ENCODE measurements at regions not wholly inside any gene's neighbourhood (a gene's known extent, or its start where the extent isn't known, plus 50 kb on each side); places are given as distances from the start of the nearest gene placed in this dataset.

GRCh38 chr10:89829262-89829886 lies 128.0 kb downstream of the KIF20B start:
- DNase-seq (ENCODE audit: low spot score), result no peak

- DNase-seq (ENCODE audit: low spot score), result peak; percentile 52
Observed at GRCh38 chr10:89829887-89830269, 128.5 kb downstream of the KIF20B start.

GRCh38 chr10:89830624-89831023 lies 129.2 kb downstream of the KIF20B start:
- DNase-seq (ENCODE audit: low spot score), result no peak

DNA sequence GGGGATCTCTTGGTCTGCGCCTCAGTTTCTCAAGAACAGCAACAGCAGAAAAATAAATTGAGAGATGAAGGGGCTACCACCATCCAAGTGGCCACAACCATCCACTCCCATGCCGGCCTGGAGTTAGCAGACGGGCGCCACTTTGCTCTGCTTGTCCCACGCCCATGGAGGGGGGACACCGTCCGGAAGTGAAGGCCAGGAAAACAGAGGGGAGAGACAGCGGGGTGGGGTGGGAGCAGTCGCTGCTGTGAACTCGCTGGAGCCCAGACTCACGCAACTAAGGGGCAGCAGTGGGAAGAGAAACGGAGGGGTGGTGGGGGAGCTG lies 135.4 kb downstream of the KIF20B start:
- DNase-seq (ENCODE audit: low spot score), result no peak

DNA sequence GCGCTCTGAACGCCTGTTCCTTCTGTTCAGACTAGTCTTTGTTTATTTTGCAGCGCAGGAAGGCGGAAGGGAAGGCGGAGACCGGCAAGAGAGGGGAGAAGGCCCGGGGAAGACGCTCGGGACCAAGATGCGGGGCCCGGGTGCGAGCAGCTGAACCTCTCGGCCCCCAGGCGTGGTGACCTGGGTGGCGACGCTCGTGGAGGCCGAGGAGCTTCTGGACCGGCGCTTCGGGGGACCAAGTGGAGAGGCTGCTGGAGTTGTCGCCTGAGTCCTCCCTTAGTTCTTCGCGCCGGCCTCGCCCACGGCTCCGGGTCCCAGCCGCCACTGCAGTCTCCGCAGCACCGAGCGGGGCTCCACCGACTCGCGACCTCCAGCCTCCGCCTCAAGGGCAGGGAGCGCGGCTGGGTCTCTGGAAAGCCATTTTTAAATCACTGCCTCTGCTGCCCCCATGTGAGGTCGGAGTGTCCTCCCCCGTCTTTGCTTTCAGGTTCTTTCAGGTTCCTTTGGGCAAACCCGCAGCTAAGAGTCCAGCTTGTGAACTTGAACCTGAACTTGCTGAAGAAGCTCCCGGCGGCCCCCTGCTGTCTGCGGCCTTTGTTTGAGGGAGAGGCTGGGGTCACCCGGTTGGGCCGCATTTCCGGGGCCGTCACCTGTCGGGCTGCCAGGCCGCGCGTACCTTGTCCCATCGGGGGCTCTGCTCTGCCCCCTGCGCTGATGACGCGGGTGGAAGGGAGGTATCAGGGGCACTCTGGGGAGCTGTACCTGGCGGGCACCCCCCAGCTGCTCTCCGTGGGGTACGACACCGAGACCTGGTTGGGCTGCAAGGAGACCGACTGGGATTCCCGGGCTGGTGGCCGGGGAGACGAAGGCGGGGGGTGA lies 136.0 kb downstream of the KIF20B start:
- DNase-seq (ENCODE audit: low spot score), result no peak

DNA sequence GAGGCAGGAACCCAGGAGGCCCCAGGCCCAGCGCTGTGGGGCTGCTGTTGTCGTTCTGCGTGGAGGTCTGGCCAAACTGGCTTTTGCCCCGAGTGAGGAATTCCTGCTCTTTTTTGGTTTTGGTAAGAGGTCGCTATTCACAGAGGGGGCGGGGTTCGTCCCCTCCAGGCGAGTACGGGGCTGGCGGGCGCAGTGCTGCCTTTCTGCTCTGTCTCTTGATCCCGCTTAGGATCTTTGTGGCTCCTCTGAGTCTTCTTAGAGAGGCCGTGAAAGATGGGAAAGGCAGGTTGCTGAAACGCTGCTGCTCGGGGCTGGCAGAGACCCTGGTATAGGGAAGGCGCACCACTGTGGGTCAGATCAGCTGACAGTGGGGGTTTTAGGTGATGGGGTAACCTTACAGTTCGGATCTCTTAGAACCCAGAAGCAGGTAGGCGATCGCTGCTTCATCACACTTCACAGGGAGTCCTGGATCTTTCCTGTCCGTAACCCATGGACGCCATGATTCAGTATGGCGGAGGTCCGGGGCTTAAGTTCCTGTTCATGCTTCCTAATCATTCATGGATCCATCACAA lies 136.7 kb downstream of the KIF20B start:
- no peak for DNase-seq (ENCODE audit: low spot score)

DNA sequence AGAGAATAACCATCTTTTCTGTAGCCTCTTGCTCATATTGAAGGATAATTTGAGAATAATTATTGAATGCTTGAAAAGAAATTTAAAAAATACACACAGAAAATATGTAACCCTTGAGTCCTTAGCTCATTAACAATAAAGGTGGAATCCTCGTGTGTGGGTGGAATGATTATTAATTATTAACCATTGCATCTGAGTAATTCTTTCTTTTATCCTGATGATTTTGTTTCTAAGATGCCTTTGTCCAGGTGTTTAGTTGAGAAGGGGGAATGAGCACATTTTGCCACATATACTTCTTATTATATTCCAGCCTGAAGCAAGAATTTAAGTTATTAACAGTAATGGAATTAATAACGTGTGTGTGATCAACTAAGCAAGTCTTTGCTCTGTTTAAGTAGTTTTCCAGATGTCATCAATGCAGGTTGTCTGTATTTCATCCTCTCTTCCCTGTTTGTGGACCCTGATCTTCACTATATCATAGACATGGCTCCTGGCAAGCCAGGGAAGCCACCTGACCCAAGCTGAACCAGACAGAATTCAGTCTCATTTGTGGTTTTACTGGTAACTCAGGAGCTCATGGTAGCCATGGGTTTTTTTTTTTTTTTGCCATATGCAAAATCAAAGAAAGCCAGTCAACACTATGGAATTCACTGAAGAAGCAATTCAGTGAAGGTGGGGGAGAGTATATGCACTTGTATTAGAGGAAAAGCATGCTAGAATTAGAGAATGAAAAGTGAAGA lies 144.3 kb downstream of the KIF20B start:
- DNase-seq (ENCODE audit: low spot score), result no peak

GRCh38 chr10:89846281-89846630 lies 144.9 kb downstream of the KIF20B start:
- no peak for DNase-seq (ENCODE audit: low spot score)

DNA sequence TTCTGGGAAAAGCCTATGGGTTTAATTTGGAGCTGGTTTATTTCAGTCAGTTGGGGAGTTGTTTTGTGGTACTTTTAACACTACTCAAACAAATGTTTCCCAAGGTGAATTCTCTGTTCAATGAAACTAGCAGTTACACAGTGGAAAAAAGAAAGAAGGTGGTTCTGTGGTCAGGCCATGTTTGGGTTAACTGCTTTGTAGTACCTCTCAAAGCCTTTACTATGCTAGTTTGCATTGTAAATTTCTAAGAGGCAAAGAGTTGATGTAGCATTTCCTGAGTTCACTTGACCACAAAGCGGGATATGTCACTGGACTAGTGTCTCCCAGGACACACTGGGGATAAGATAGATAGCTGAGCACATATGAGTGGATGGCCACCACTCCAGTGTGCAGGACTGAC lies 145.4 kb downstream of the KIF20B start:
- no peak for DNase-seq (ENCODE audit: low spot score)

DNA sequence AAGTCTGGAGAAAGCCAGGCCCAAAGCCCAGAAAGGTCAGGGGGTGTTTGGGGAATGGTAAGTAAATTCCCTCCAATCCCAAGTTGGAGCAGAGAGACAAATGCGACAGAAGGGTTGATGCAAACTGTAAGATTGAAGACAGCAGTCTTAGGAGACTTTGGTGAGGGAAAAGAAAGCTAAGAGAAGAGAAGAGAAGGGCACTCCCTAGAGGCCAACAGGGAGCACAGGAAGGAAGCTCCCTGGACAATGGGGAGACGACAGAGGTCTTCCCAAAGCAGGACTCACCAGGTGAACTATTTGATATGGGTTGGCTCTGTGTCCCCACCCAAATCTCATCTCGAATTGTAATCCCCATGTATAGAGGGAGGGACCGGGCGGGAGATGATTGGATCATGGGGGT lies 151.5 kb downstream of the KIF20B start:
- no peak for DNase-seq (ENCODE audit: low spot score)

- DNase-seq (ENCODE audit: low spot score), result no peak
Observed at GRCh38 chr10:89853781-89854191, 152.4 kb downstream of the KIF20B start.

DNA sequence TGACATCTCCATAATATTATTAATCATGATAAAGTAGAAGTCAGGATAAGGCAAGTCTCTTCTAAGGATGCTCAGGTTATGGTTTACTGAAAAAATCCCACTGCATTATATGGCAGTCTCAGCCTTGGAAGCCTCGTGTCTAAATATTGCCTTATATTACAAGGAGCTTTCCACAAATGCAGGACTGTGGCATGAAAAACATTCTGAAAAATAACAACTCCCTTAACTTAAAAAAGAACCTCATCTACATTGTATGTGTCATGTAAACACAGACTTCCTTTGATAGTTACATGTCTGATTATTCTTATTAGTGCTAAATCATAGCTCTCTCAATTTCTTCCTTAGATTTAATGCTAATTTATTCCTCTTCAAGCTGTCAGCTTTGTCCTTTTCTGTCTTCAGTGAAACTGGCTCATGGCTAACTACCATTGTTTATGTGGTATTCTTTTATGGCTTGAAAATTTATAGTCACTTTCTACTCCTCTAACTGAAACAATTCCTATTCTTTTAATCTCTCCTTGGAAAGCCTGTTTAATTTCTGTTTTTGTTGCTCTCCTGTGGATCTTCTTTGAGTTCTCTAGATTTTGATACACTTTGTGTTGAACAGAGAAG lies 156.1 kb downstream of the KIF20B start:
- DNase-seq (ENCODE audit: low spot score), result no peak

- no peak for DNase-seq (ENCODE audit: low spot score)
Observed at GRCh38 chr10:89861199-89861573, 159.8 kb downstream of the KIF20B start.

DNA sequence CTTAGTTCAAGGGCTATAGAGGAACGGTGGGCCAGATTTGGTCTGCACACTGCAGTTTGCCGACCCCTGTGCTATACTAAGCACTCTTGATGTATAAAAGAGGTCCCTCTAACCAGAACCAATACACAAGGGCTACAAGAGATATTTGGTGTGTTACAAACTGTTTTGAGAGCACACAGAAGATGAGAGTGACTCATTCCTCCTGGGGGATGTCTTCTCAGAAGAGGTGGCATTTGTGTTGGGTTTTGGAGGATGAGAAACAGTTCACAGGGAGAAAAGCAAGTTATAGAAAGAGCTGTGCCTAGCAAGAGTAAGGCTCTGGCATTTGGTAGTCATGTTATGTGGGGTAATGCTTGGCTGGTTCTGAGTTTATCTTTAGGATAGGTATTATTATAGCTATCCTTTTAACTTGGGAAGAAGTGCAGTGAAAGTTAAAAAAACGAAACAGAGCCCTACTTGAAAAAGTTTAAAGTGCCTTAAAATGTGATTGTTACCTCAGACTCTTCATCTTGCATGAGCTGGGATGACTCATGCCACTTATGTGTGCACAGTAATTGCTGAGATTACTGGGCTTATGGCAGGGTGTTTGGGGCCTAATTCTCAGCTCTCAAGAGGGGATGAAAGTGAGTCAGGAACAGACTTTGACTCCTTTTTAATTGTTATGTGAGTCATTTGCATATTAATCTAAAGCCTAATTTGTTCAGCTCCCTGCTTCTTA lies 160.4 kb downstream of the KIF20B start:
- no peak for DNase-seq (ENCODE audit: low spot score)

DNA sequence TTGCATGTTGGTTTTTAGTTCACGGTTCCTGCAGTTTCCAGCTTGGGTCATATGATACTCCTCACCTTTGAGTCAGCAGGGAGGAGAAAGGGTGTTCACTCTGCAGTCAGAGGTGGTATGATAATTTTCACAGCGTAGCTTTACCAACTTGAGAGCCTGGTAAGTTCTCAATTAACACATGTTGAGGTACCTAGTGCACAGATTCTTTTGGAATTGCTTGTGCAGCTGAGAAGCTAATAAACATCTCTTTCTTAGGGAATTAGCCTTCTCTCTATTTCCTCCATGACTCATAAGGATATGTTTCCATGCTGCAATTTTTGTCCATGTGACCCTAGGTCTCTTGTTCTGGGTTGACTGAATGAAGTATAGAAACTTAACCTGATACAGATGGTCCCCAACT lies 166.6 kb downstream of the KIF20B start:
- no peak for DNase-seq (ENCODE audit: low spot score)

DNA sequence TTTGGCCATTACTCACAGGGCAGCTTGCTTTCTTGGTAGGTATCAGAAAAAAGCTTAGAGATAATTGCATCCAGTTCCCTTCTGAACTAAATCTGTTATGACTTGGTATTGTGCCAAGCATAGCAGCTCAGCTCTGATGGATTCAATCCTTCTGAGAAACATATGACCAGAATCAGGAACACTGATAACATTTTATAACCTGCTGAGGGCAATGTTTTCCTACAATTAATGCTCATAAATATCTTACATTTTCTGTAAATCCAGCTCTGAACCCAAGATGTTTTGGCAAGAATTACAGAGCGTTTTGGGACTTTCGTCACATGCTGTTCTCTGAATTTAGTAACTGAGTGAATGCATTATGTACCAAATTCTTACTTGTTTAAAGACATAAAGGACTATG lies 167.8 kb downstream of the KIF20B start:
- no peak for DNase-seq (ENCODE audit: low spot score)

GRCh38 chr10:89869592-89870156 lies 168.3 kb downstream of the KIF20B start:
- DNase-seq (ENCODE audit: low spot score), result no peak

GRCh38 chr10:89870936-89871335 lies 169.5 kb downstream of the KIF20B start:
- DNase-seq (ENCODE audit: low spot score), result no peak

GRCh38 chr10:89873055-89873454 lies 171.7 kb downstream of the KIF20B start:
- DNase-seq (ENCODE audit: low spot score), result no peak

- no peak for DNase-seq (ENCODE audit: low spot score)
Observed at GRCh38 chr10:89875557-89875956, 174.2 kb downstream of the KIF20B start.

DNA sequence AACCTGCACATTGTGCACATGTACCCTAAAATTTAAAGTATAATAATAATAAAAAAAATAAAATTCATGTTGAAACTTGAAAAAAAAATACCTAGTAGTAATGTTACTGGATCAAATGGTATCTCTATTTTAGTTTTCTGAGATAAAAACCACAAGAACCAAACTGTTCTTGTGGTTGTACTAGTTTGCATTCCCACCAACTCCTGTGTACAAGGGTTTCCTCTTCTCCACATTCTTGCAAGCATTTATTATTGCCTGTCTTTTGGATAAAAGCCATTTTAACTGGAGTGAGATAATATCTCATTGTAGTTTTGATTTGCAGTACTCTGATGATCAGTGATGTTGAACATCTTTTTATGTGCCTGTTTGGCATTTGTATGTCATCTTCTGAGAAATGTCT lies 177.7 kb downstream of the KIF20B start:
- DNase-seq (ENCODE audit: low spot score), result no peak

All from pons (tissue), 1 donor.